Pancreas (tissue), 10 donors: ENCODE measurements at regions not wholly inside any gene's neighbourhood (a gene's known extent, or its start where the extent isn't known, plus 50 kb on each side); places are given as distances from the start of the nearest gene placed in this dataset.
"Not testable (repeated sequence)": the region's sequence is repeated elsewhere in the genome, so short reads cannot be mapped to it uniquely, and the experiment has no call there.

Source experiments
- ATAC-seq, 4 donors: fragments of 200-7000 bp; cut with Tn5 transposase; one replicate each; pipeline versions ENCODE4 v1.8.0 to v1.9.1; 2020; ENCODE audit warnings: mild to moderate bottlenecking in 4 of 4, moderate library complexity in 4 of 4
- DNase-seq, 6 donors: peaks; one replicate each; pipeline ENCODE4 v3.0.0-alpha.2; 2020
- FAIRE-seq: peaks from 2 replicates; lab custom pipeline; 2012; peaks lifted over from hg19 to GRCh38; lab: Jason Lieb, UNC
- H3K27ac ChIP-seq, 4 donors: fragments of 200-600 bp; sonication (generic); 1 replicate in 3 of 4; 2 replicates in 1 of 4; pipeline versions ENCODE4 v1.5.0 to v1.8.0; 2020
- H3K27me3 ChIP-seq, 4 donors: fragments of 200-600 bp; one replicate each; pipeline ENCODE4 v1.8.0; 2021
- H3K36me3 ChIP-seq, 3 donors: fragments of 200-600 bp; sonication (generic) in 1 of 3; one replicate each; pipeline versions ENCODE4 v1.5.0 to v1.8.0; 2020 to 2021
- H3K4me1 ChIP-seq, 3 donors: fragments of 200-600 bp; one replicate each; pipeline ENCODE4 v1.8.0; 2021
- H3K4me3 ChIP-seq, 4 donors: fragments of 200-600 bp; sonication (generic) in 2 of 4; one replicate each; pipeline versions ENCODE4 v1.5.0 to v1.8.0; 2020 to 2021
- H3K9me3 ChIP-seq, 4 donors: fragments of 200-600 bp; one replicate each; pipeline ENCODE4 v1.8.0; 2021
- WGBS, 2 donors: extraction: QIAGEN DNeasy Blood & Tissue Kit; methylation state at CpG; one replicate each; pipeline ENCODE4 v1.1.7; 2013; 5-methylcytosine and 5-hydroxymethylcytosine counted together
- intact Hi-C, 3 donors: fragments of 100-400 bp; cut with DNase I; formaldehyde crosslinking; loops; one replicate each; pipeline versions ENCODE4 v1.11.1 to v1.14.2; 2022
- TF ChIP-seq, protein P1 (sequence below), 4 donors: fragments of 200-600 bp; sonication (generic) in 3 of 4; IDR thresholded peaks; one replicate each; pipeline versions ENCODE4 v1.5.0 to v1.8.0; 2021; ENCODE audit warnings: antibody characterized with exemption in 4 of 4
- donor health status: healthy with polysubstance abuse.
- donor health status: DM: no; HTN: no; CAD: no; lungs with moderate emphysema.
- donor health status: DM: no; HTN: no; CAD: no.
- donor health status: control.
- donor health status: control.
- donor health status: Bipolar disorder and iron deficiency.
- donor health status: DM: yes; HTN: yes; CAD: no.
- donor health status: DM: no; HTN: no; CAD: no.
- donor health status: DM: no; HTN: no; CAD: no.
- donor health status: DM: yes; HTN: yes; CAD: no.

DNA sequence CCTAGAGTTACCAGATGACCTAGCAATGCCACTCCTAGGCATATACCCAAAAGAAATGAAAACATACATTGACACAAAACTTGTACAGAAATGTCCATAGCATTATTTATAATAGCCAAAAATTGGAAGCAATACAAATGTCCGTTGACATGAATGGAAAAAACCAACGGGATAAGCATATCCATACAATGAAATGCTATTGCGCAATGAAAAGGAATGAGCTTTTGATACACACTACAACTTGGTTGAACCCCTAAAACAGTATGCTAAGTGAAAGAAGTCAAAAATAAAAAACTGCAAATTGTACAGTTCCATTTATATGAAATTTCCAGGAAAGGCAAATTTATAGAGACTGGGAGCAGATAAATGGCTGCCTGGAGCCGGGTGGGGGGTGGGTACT is 90.6 kb upstream of the G2E3 start:
- intact Hi-C loops: no loop called here
- no peak overlapping the region for H3K4me3 ChIP-seq
- FAIRE-seq: no peak
- ATAC-seq: no peak
- no peak overlapping the region for H3K27ac ChIP-seq
- H3K36me3 ChIP-seq: no peaks in the 10 kb centered on the region
- TF ChIP-seq, protein P1, sequence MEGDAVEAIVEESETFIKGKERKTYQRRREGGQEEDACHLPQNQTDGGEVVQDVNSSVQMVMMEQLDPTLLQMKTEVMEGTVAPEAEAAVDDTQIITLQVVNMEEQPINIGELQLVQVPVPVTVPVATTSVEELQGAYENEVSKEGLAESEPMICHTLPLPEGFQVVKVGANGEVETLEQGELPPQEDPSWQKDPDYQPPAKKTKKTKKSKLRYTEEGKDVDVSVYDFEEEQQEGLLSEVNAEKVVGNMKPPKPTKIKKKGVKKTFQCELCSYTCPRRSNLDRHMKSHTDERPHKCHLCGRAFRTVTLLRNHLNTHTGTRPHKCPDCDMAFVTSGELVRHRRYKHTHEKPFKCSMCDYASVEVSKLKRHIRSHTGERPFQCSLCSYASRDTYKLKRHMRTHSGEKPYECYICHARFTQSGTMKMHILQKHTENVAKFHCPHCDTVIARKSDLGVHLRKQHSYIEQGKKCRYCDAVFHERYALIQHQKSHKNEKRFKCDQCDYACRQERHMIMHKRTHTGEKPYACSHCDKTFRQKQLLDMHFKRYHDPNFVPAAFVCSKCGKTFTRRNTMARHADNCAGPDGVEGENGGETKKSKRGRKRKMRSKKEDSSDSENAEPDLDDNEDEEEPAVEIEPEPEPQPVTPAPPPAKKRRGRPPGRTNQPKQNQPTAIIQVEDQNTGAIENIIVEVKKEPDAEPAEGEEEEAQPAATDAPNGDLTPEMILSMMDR (IDR thresholded peaks at IDR 0.05): no peak
- no peaks in the 10 kb centered on the region for H3K9me3 ChIP-seq
- WGBS, 2 donors: 73 to 85% methylated on average over 4 of the region's 4 CpGs
- DNase-seq: no peak
- no peaks in the 10 kb centered on the region for H3K4me1 ChIP-seq
- no peaks in the 10 kb centered on the region for H3K27me3 ChIP-seq

DNA sequence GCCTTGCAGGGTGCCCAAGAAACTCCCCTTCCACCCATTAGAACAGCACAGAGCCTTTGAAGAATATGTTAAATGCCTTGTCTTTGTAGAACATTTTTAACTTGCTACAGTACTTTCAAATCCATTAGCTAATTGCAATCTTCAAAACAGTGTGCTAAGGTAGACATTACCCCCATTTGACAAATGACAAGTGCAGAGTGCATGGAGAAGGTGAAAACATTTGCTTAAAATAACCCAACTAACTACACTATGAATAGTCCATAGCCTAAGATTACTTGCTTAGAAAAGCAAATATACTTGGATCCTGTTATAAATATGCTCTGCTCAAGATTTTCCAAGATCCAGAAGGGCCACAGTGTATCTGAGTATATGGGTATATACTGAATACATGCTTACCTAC is 87.0 kb upstream of the G2E3 start:
- intact Hi-C loops: no loop called here
- no peak for FAIRE-seq
- Histone ChIP-seq H3K9me3 (no peaks in the 10 kb centered on the region), H3K27ac (no peak overlapping the region), H3K36me3 (no peaks in the 10 kb centered on the region), H3K4me3 (no peak overlapping the region), H3K27me3 (no peaks in the 10 kb centered on the region), H3K4me1 (no peaks in the 10 kb centered on the region)
- no peak for ATAC-seq
- no peak for DNase-seq
- TF ChIP-seq, protein P1 (IDR thresholded peaks at IDR 0.05): no peak

DNA sequence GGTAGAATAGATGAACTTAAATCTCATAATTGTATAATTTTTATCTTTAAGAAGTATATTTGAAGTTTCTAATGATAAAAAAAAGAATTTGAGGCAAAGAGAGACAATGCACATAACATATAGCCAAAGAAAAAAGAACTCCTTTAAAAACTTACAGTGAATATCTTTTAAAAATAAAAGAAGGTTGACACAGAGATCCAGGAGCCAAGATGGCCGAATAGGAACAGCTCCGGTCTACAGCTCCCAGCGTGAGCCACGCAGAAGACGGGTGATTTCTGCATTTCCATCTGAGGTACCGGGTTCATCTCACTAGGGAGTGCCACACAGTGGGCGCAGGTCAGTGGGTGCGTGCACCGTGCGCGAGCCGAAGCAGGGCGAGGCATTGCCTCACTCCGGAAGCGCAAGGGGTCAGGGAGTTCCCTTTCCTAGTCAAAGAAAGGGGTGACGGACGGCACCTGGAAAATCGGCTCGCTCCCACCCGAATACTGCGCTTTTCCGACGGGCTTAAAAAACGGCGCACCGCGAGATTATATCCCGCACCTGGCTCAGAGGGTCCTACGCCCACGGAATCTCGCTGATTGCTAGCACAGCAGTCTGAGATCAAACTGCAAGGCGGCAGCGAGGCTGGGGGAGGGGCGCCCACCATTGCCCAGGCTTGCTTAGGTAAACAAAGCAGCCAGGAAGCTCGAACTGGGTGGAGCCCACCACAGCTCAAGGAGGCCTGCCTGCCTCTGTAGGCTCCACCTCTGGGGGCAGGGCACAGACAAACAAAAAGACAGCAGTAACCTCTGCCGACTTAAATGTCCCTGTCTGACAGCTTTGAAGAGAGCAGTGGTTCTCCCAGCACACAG is 84.9 kb upstream of the G2E3 start:
- H3K4me3 ChIP-seq, H3K27ac ChIP-seq, H3K36me3 ChIP-seq, intact Hi-C loops, H3K4me1 ChIP-seq, ATAC-seq, DNase-seq, H3K9me3 ChIP-seq, H3K27me3 ChIP-seq, FAIRE-seq: not testable (repeated sequence)
- WGBS, 2 donors: 92 to 96% methylated on average over 29 to 32 of the region's 36 CpGs

DNA sequence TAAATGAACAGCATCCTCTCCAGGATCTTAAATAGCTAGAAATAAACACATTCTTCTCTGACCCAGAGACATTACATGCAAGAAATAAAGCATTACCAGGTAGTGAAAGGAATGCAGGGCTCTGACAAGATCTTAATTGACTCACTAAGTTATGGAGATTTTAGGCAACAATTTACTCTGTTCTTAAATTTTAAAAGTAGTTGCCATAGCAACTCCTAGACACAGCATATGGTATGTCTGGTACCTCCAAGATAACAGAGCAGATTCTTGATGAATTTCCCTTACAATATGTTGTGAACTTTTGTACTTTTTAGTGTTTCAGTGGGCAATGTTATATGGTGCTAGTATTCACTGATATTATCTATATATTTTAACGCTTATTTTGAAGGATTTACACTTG is 76.7 kb upstream of the G2E3 start:
- TF ChIP-seq, protein P1 (IDR thresholded peaks at IDR 0.05): no peak
- 94 to 95% methylated on average over 1 of the region's 1 CpG for WGBS, 2 donors
- H3K4me1 ChIP-seq: no peaks in the 10 kb centered on the region
- DNase-seq: no peak
- ATAC-seq: no peak
- no peak overlapping the region for H3K4me3 ChIP-seq
- H3K27ac ChIP-seq: no peak overlapping the region
- intact Hi-C loops: no loop called here
- no peaks in the 10 kb centered on the region for H3K9me3 ChIP-seq
- H3K36me3 ChIP-seq: no peaks in the 10 kb centered on the region
- no peaks in the 10 kb centered on the region for H3K27me3 ChIP-seq
- no peak for FAIRE-seq

DNA sequence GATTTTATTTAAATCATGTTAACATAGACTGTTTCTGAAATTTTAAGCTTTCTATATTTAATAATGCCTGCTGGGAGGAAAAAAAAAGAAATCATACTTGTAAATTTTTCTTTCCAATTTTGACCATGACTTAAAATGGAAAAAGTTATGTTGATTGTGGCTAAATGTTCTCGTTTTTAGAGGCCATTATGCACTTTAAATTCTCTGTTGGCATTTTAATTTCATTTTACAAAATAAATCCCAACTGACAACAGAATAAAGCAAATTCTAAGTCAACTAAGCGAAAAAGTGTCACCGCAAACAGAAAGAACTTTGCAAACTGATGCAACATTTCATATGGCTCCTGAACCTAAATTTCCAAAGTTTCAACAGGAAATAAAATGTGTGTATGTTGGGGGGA is 74.8 kb upstream of the G2E3 start:
- H3K27ac ChIP-seq: no peak overlapping the region
- no peaks in the 10 kb centered on the region for H3K27me3 ChIP-seq
- intact Hi-C loops: no loop called here
- 87 to 93% methylated on average over 3 of the region's 3 CpGs for WGBS, 2 donors
- no peaks in the 10 kb centered on the region for H3K9me3 ChIP-seq
- ATAC-seq (no peak), FAIRE-seq (no peak), DNase-seq (no peak)
- H3K4me1 ChIP-seq: no peaks in the 10 kb centered on the region
- H3K36me3 ChIP-seq: no peaks in the 10 kb centered on the region
- H3K4me3 ChIP-seq: no peak overlapping the region
- TF ChIP-seq, protein P1 (IDR thresholded peaks at IDR 0.05): no peak
